Left lung (tissue), 4 donors: ENCODE measurements at regions not wholly inside any gene's neighbourhood (a gene's known extent, or its start where the extent isn't known, plus 50 kb on each side); places are given as distances from the start of the nearest gene placed in this dataset.

Experiments used
- ATAC-seq: fragments of 200-7000 bp; cut with Tn5 transposase; one replicate; pipeline ENCODE4 v1.9.1; 2020; ENCODE audit warnings: moderate library complexity
- DNase-seq, 4 donors: peaks; one replicate each; pipeline ENCODE4 v3.0.0-alpha.2; 2013 to 2020
- H3K27ac ChIP-seq, 2 donors: fragments of 200-600 bp; sonication (generic) in 1 of 2; one replicate each; pipeline versions ENCODE4 v1.5.0 to v1.8.0; 2020 to 2021
- H3K27me3 ChIP-seq, 2 donors: fragments of 200-600 bp; sonication (generic) in 1 of 2; one replicate each; pipeline versions ENCODE4 v1.5.0 to v1.8.0; 2020 to 2021
- H3K36me3 ChIP-seq, 2 donors: fragments of 200-600 bp; sonication (generic) in 1 of 2; one replicate each; pipeline versions ENCODE4 v1.5.0 to v1.8.0; 2020 to 2021
- H3K4me1 ChIP-seq, 2 donors: fragments of 200-600 bp; one replicate each; pipeline ENCODE4 v1.8.0; 2021
- H3K4me3 ChIP-seq, 2 donors: fragments of 200-600 bp; sonication (generic) in 1 of 2; one replicate each; pipeline versions ENCODE4 v1.5.0 to v1.8.0; 2020 to 2021; ENCODE audit warnings: mild to moderate bottlenecking in 1 of 2
- H3K9me3 ChIP-seq, 2 donors: fragments of 200-600 bp; sonication (generic) in 1 of 2; one replicate each; pipeline versions ENCODE4 v1.5.0 to v1.8.0; 2020 to 2021
- CTCF ChIP-seq, 2 donors: fragments of 200-600 bp; sonication (generic) in 1 of 2; IDR thresholded peaks; one replicate each; pipeline versions ENCODE4 v1.5.0 to v1.8.0; 2021; ENCODE audit warnings: antibody characterized with exemption in 2 of 2
- intact Hi-C, 2 donors: fragments of 100-400 bp; cut with DNase I; formaldehyde crosslinking; loops; one replicate each; pipeline versions ENCODE4 v1.11.2 to v1.14.2; 2022
- donor health status: DM: no; HTN: yes; CAD: no.
- donor health status: DM: no; HTN: no; CAD: no.

GRCh38 chr20:40938020-40938419, 90.6 kb upstream of the TOP1 start:
- Histone ChIP-seq H3K27me3 (no peaks in the 10 kb centered on the region), H3K27ac (no peak overlapping the region), H3K4me3 (no peak overlapping the region), H3K36me3 (no peaks in the 10 kb centered on the region), H3K4me1 (peaks cover 0 to 9% of the 10 kb centered on the region in 2 donors), H3K9me3 (no peaks in the 10 kb centered on the region)
- no peak for TF ChIP-seq CTCF (IDR thresholded peaks at IDR 0.05)
- no peak for DNase-seq
- no peak for ATAC-seq
- intact Hi-C loops = no loop called here

- no peaks in the 10 kb centered on the region for H3K36me3 ChIP-seq
- H3K27ac ChIP-seq = no peak overlapping the region
- ATAC-seq (no peak), DNase-seq (no peak)
- TF ChIP-seq CTCF (IDR thresholded peaks at IDR 0.05) = no peak
- H3K4me1 ChIP-seq = peaks cover 0 to 9% of the 10 kb centered on the region in 2 donors
- H3K27me3 ChIP-seq = no peaks in the 10 kb centered on the region
- H3K9me3 ChIP-seq = no peaks in the 10 kb centered on the region
- H3K4me3 ChIP-seq = no peak overlapping the region
- intact Hi-C loops = loop anchor here in 1 of 2 donors (10.0 kb wide), 1 partner anchor 195 kb away; no protein-coding TSS in a partner anchor
Measured at GRCh38 chr20:40939667-40940066, 89.0 kb upstream of the TOP1 start.

GRCh38 chr20:40941133-40941610, 87.5 kb upstream of the TOP1 start:
- Histone ChIP-seq H3K27me3 (no peaks in the 10 kb centered on the region), H3K4me1 (peaks cover 0 to 9% of the 10 kb centered on the region in 2 donors), H3K27ac (no peak overlapping the region), H3K9me3 (no peaks in the 10 kb centered on the region), H3K36me3 (no peaks in the 10 kb centered on the region), H3K4me3 (no peak overlapping the region)
- intact Hi-C loops = loop anchor here in 1 of 2 donors (10.0 kb wide), 1 partner anchor 196 kb away; no protein-coding TSS in a partner anchor
- no peak for TF ChIP-seq CTCF (IDR thresholded peaks at IDR 0.05)
- DNase-seq = no peak
- no peak for ATAC-seq

- intact Hi-C loops = loop anchor here in 1 of 2 donors (10.0 kb wide), 1 partner anchor 197 kb away; no protein-coding TSS in a partner anchor
- TF ChIP-seq CTCF (IDR thresholded peaks at IDR 0.05) = no peak
- Histone ChIP-seq H3K4me3 (no peak overlapping the region), H3K27ac (no peak overlapping the region), H3K27me3 (no peaks in the 10 kb centered on the region), H3K4me1 (peaks cover 0 to 9% of the 10 kb centered on the region in 2 donors), H3K9me3 (no peaks in the 10 kb centered on the region), H3K36me3 (no peaks in the 10 kb centered on the region)
- no peak for ATAC-seq
- no peak for DNase-seq
Measured at GRCh38 chr20:40942006-40942405, 86.6 kb upstream of the TOP1 start.

- Histone ChIP-seq H3K36me3 (no peaks in the 10 kb centered on the region), H3K27me3 (no peaks in the 10 kb centered on the region), H3K27ac (no peak overlapping the region), H3K9me3 (no peaks in the 10 kb centered on the region), H3K4me1 (peaks cover 0 to 9% of the 10 kb centered on the region in 2 donors), H3K4me3 (no peak overlapping the region)
- ATAC-seq (no peak), DNase-seq (no peak)
- intact Hi-C loops = loop anchor here in 1 of 2 donors (10.0 kb wide), 1 partner anchor 198 kb away; no protein-coding TSS in a partner anchor
- TF ChIP-seq CTCF (IDR thresholded peaks at IDR 0.05) = no peak
Measured at GRCh38 chr20:40942775-40943174, 85.8 kb upstream of the TOP1 start.
